Prostate gland (tissue), 2 donors: ENCODE measurements at regions not wholly inside any gene's neighbourhood (a gene's known extent, or its start where the extent isn't known, plus 50 kb on each side); places are given as distances from the start of the nearest gene placed in this dataset.

Source experiments
- CTCF ChIP-seq, 4 experiments: fragments of 200-600 bp in 2 of 4; fragments of 450-650 bp in 2 of 4; sonication (generic) in 2 of 4; IDR thresholded peaks; 1 replicate in 3 of 4; 2 replicates in 1 of 4; pipeline ENCODE4 v1.5.1; 2016 to 2019; ENCODE audit warnings: antibody characterized with exemption in 4 of 4, mild to moderate bottlenecking in 2 of 4, moderate library complexity in 2 of 4
- POLR2A ChIP-seq: fragments of 450-650 bp; IDR thresholded peaks from one replicate; pipeline ENCODE4 v1.6.1; 2016; ENCODE audit warnings: antibody characterized with exemption, mild to moderate bottlenecking
- POLR2AphosphoS5 ChIP-seq: sonication (generic); formaldehyde crosslinking; IDR thresholded peaks from one replicate; pipeline ENCODE4 v1.6.1; 2017; ENCODE audit warnings: antibody characterized with exemption

GRCh38 chr5:87103616-87104287 lies 163.9 kb upstream of the RASA1 start:
- TF ChIP-seq CTCF (IDR thresholded peaks at IDR 0.05) (no peak), POLR2A (no peak), POLR2AphosphoS5 (no peak)
